IMR-90 (cell line): ENCODE measurements at regions not wholly inside any gene's neighbourhood (a gene's known extent, or its start where the extent isn't known, plus 50 kb on each side); places are given as distances from the start of the nearest gene placed in this dataset.

ENCODE experiments used
- ATAC-seq: fragments of 200-7000 bp; cut with Tn5 transposase; 2 replicates; pipeline ENCODE4 v1.9.1; 2020; ENCODE audit warnings: low read depth, mild to moderate bottlenecking, moderate library complexity
- BruUV-seq: library from RNA; stranded (reverse); fragments of 400-500 nt; replicated peaks from 2 replicates; lab custom pipeline; 2021; lab: Mats Ljungman, UMichigan
- CTCF ChIA-PET: fragments of 300-600 bp; formaldehyde crosslinking; extraction: SDS; loops from one replicate; lab custom pipeline; 2021; ENCODE audit warnings: antibody characterized with exemption; lab: Yijun Ruan, JAX
- POLR2A ChIA-PET: fragments of 300-600 bp; sonication (Branson Sonifier 250); formaldehyde crosslinking; loops from one replicate; lab custom pipeline; 2022; ENCODE audit warnings: antibody characterized with exemption; ENCODE audit not compliant: unreplicated experiment; lab: Charles Lee
- DNase-seq: peaks from one replicate; pipeline ENCODE4 v3.0.0; 2013
- H2AFZ ChIP-seq: replicated peaks from 2 replicates; pipeline ENCODE3; 2013; ENCODE audit warnings: low read length, mild to moderate bottlenecking; ENCODE audit not compliant: poor library complexity
- H2AK5ac ChIP-seq: 2 replicates; pipeline ENCODE4 v1.6.1; 2013; ENCODE audit warnings: low read depth, low read length, inconsistent platforms
- H2AK9ac ChIP-seq: replicated peaks from 2 replicates; pipeline ENCODE3; 2013; ENCODE audit warnings: mild to moderate bottlenecking, low read depth, low read length, moderate library complexity; ENCODE audit not compliant: poor library complexity
- H2BK120ac ChIP-seq: 2 replicates; pipeline ENCODE4 v1.6.1; 2013; ENCODE audit warnings: low read depth, low read length, inconsistent platforms
- H2BK15ac ChIP-seq: 3 replicates; pipeline ENCODE4 v1.6.1; 2013; ENCODE audit warnings: low read depth, low read length, inconsistent platforms
- H2BK20ac ChIP-seq: 2 replicates; pipeline ENCODE4 v1.6.1; 2013; ENCODE audit warnings: low read depth, mild to moderate bottlenecking, inconsistent platforms, low read length, moderate library complexity
- H2BK5ac ChIP-seq: 2 replicates; pipeline ENCODE4 v1.6.1; 2013; ENCODE audit warnings: mild to moderate bottlenecking, low read depth, low read length, inconsistent platforms; ENCODE audit not compliant: poor library complexity, severe bottlenecking
- H3K14ac ChIP-seq: replicated peaks from 2 replicates; pipeline ENCODE4 v1.6.1; 2013; ENCODE audit warnings: low read depth, low read length, inconsistent platforms
- H3K18ac ChIP-seq: 2 replicates; pipeline ENCODE4 v1.6.1; 2013; ENCODE audit warnings: low read depth, low read length, control low read depth
- H3K23ac ChIP-seq: 2 replicates; pipeline ENCODE4 v1.6.1; 2013; ENCODE audit warnings: low read depth, low read length, inconsistent platforms
- H3K27ac ChIP-seq: 2 replicates; pipeline ENCODE4 v1.5.1; 2013; ENCODE audit warnings: mild to moderate bottlenecking, control low read depth, low read length; ENCODE audit not compliant: insufficient read depth
- H3K27me3 ChIP-seq: 2 replicates; pipeline ENCODE4 v1.6.1; 2013; ENCODE audit warnings: low read length; ENCODE audit not compliant: control insufficient read depth, insufficient read depth
- H3K36me3 ChIP-seq: 2 replicates; pipeline ENCODE4 v1.6.1; 2013; ENCODE audit warnings: low read length, mixed read lengths; ENCODE audit not compliant: control insufficient read depth, insufficient read depth
- H3K4ac ChIP-seq: 2 replicates; pipeline ENCODE4 v1.6.1; 2013; ENCODE audit warnings: low read depth, low read length, inconsistent platforms
- H3K4me1 ChIP-seq: 2 replicates; pipeline ENCODE4 v1.6.1; 2013; ENCODE audit warnings: low read length, mixed read lengths; ENCODE audit not compliant: control insufficient read depth, insufficient read depth
- H3K4me2 ChIP-seq: 2 replicates; pipeline ENCODE4 v1.6.1; 2013; ENCODE audit warnings: low read depth, mild to moderate bottlenecking, control low read depth, low read length, moderate library complexity
- H3K4me3 ChIP-seq: 2 replicates; pipeline ENCODE4 v1.5.1; 2013; ENCODE audit warnings: low read depth, mild to moderate bottlenecking, control low read depth, low read length, moderate library complexity; ENCODE audit not compliant: insufficient read depth
- H3K56ac ChIP-seq: 2 replicates; pipeline ENCODE4 v1.6.1; 2013; ENCODE audit warnings: low read length, inconsistent platforms; ENCODE audit not compliant: insufficient read depth; ENCODE audit errors: extremely low read depth
- H3K79me1 ChIP-seq, 2 experiments: 2 replicates each; pipeline ENCODE4 v1.6.1; 2013; ENCODE audit warnings: low read length in 2 of 2, inconsistent platforms in 1 of 2, low read depth in 1 of 2
- H3K9ac ChIP-seq: 2 replicates; pipeline ENCODE4 v1.6.1; 2013; ENCODE audit warnings: low read depth, low read length, control low read depth
- H3K9me1 ChIP-seq: 2 replicates; pipeline ENCODE4 v1.6.1; 2013; ENCODE audit warnings: low read length, inconsistent platforms; ENCODE audit not compliant: insufficient read depth
- H3K9me3 ChIP-seq: 2 replicates; pipeline ENCODE4 v1.6.1; 2013; ENCODE audit warnings: low read length; ENCODE audit not compliant: control insufficient read depth, insufficient read depth
- H4K20me1 ChIP-seq: 2 replicates; pipeline ENCODE4 v1.6.1; 2013; ENCODE audit warnings: low read length, inconsistent platforms; ENCODE audit not compliant: insufficient read depth
- H4K5ac ChIP-seq: 2 replicates; pipeline ENCODE4 v1.6.1; 2013; ENCODE audit warnings: mild to moderate bottlenecking, low read depth, low read length, control low read depth
- H4K8ac ChIP-seq, 2 experiments: 2 replicates each; pipeline ENCODE4 v1.6.1; 2013; ENCODE audit warnings: low read depth in 2 of 2, low read length in 2 of 2, control low read depth in 1 of 2, inconsistent platforms in 1 of 2
- H4K91ac ChIP-seq: 2 replicates; pipeline ENCODE4 v1.6.1; 2013; ENCODE audit warnings: low read depth, low read length, inconsistent platforms; ENCODE audit not compliant: insufficient read depth
- BHLHE40 ChIP-seq: fragments of 150-350 bp; IDR thresholded peaks from 2 replicates; pipeline ENCODE4 v1.6.1; 2016; ENCODE audit warnings: mild to moderate bottlenecking, low read depth, low read length
- CTCF ChIP-seq: conservative IDR thresholded peaks from 2 replicates; pipeline ENCODE4 v1.5.1; 2012; ENCODE audit warnings: mild to moderate bottlenecking, low read depth, low read length, improper control_type of control experiment
- ELK1 ChIP-seq: fragments of 150-350 bp; IDR thresholded peaks from 2 replicates; pipeline ENCODE4 v1.6.1; 2016; ENCODE audit warnings: low read depth, mild to moderate bottlenecking, low read length, moderate library complexity, borderline replicate concordance
- FOS ChIP-seq: fragments of 150-350 bp; IDR thresholded peaks from 2 replicates; pipeline ENCODE4 v1.6.1; 2016; ENCODE audit warnings: low read depth, low read length
- MAFK ChIP-seq: IDR thresholded peaks from 2 replicates; pipeline ENCODE4 v1.6.1; 2012; ENCODE audit warnings: low read depth, low read length, improper control_type of control experiment
- MAZ ChIP-seq: IDR thresholded peaks from 2 replicates; pipeline ENCODE4 v1.6.1; 2012; ENCODE audit warnings: low read depth, mild to moderate bottlenecking, low read length, improper control_type of control experiment, moderate library complexity, borderline replicate concordance
- MXI1 ChIP-seq: IDR thresholded peaks from 2 replicates; pipeline ENCODE4 v1.6.1; 2012; ENCODE audit warnings: low read depth, mild to moderate bottlenecking, low read length, moderate library complexity, borderline replicate concordance
- NFE2L2 ChIP-seq: fragments of 150-350 bp; IDR thresholded peaks from 2 replicates; pipeline ENCODE4 v1.6.1; 2016; ENCODE audit warnings: low read depth, mild to moderate bottlenecking, low read length
- POLR2A ChIP-seq: IDR thresholded peaks from 2 replicates; pipeline ENCODE4 v1.6.1; 2012; ENCODE audit warnings: mild to moderate bottlenecking, low read depth, low read length
- RAD21 ChIP-seq: IDR thresholded peaks from 2 replicates; pipeline ENCODE4 v1.6.1; 2012; ENCODE audit warnings: low read length, improper control_type of control experiment
- RCOR1 ChIP-seq: IDR thresholded peaks from 2 replicates; pipeline ENCODE4 v1.6.1; 2012; ENCODE audit warnings: mild to moderate bottlenecking, low read length, improper control_type of control experiment; ENCODE audit not compliant: insufficient replicate concordance
- RFX5 ChIP-seq: IDR thresholded peaks from 2 replicates; pipeline ENCODE4 v1.8.0; 2012; ENCODE audit warnings: low read depth, mild to moderate bottlenecking, low read length, moderate library complexity
- SMC3 ChIP-seq: fragments of 150-350 bp; IDR thresholded peaks from 2 replicates; pipeline ENCODE4 v1.6.1; 2016; ENCODE audit warnings: low read depth, mild to moderate bottlenecking, antibody characterized with exemption, low read length, moderate library complexity
- USF2 ChIP-seq: fragments of 150-350 bp; IDR thresholded peaks from 2 replicates; pipeline ENCODE4 v1.6.1; 2017; ENCODE audit warnings: mild to moderate bottlenecking, antibody characterized with exemption, low read length, low read depth
- WGBS, 2 experiments: methylation state at CpG; one replicate each; pipeline versions ENCODE4 v1.1.5 to v1.1.7; 2013; ENCODE audit warnings: missing lambda C conversion rate in 2 of 2; ENCODE audit not compliant: insufficient read length in 1 of 2; ENCODE audit errors: extremely low coverage in 2 of 2; 5-methylcytosine and 5-hydroxymethylcytosine counted together
- dilution Hi-C: fragments of 300-500 bp; cut with HindIII; formaldehyde crosslinking; loops from one replicate; pipeline ENCODE4 v1.14.3; 2018; ENCODE audit warnings: low sequenced_read_pairs; ENCODE audit not compliant: unreplicated experiment
- in situ Hi-C: fragments of 300-500 bp; cut with MboI; formaldehyde crosslinking; loops from 3 replicates; pipeline ENCODE4 v1.14.3; 2019; ENCODE audit warnings: low sequenced_read_pairs, inconsistent platforms, mixed read lengths
- intact Hi-C: fragments of 100-400 bp; cut with micrococcal nuclease; formaldehyde crosslinking; loops from 2 replicates; pipeline ENCODE4 v1.10.0; 2022

- dilution Hi-C loops = no loop called here
- intact Hi-C loops = no loop called here
- Histone ChIP-seq H2BK120ac (no peak overlapping the region), H3K23ac (no peak overlapping the region), H3K36me3 (no peaks in the 10 kb centered on the region), H2BK5ac (no peak overlapping the region), H3K4me1 (no peaks in the 10 kb centered on the region), H2BK20ac (no peak overlapping the region), H3K9me3 (no peaks in the 10 kb centered on the region), H3K27me3 (peaks cover 12% of the 10 kb centered on the region), H3K4me2 (no peak overlapping the region), H3K79me1 (no peaks in the 10 kb centered on the region), H4K20me1 (no peaks in the 10 kb centered on the region), H2BK15ac (no peak overlapping the region), H2AK5ac (no peak overlapping the region), H4K8ac (no peak overlapping the region), H4K5ac (no peak overlapping the region), H3K56ac (no peak overlapping the region), H3K4me3 (no peak overlapping the region), H2AK9ac (no peak overlapping the region), H3K14ac (no peak overlapping the region), H3K18ac (no peak overlapping the region), H3K4ac (no peak overlapping the region), H2AFZ (no peak overlapping the region), H3K27ac (no peak overlapping the region), H3K9ac (no peak overlapping the region), H3K9me1 (no peaks in the 10 kb centered on the region), H4K91ac (no peak overlapping the region)
- TF ChIP-seq POLR2A = no peak
- no peak for TF ChIP-seq RFX5
- TF ChIP-seq BHLHE40 = no peak
- no peak for TF ChIP-seq CTCF
- TF ChIP-seq RAD21 = no peak
- TF ChIP-seq SMC3 = no peak
- no peak for TF ChIP-seq ELK1
- TF ChIP-seq FOS = no peak
- TF ChIP-seq MAZ = no peak
- TF ChIP-seq MAFK = no peak
- no peak for TF ChIP-seq MXI1
- no peak for TF ChIP-seq NFE2L2
- TF ChIP-seq RCOR1 = no peak
- no peak for TF ChIP-seq USF2
- BruUV-seq = no TSS peak
- WGBS, 2 experiments = no CpG with 5 or more reads among the region's 1 CpG
- CTCF ChIA-PET = interaction anchor here (0.7 kb wide), 1 partner anchor 11 kb away, joined by 3 read pairs; no protein-coding TSS in a partner anchor
- POLR2A ChIA-PET = no interaction called here
- ATAC-seq = no peak
- in situ Hi-C loops = no loop called here
- DNase-seq = no peak
Measured at GRCh38 chr5:68950930-68951329, 142.9 kb upstream of the SLC30A5 start.
